Astrocyte (in vitro differentiated cells and primary cell): ENCODE measurements at regions not wholly inside any gene's neighbourhood (a gene's known extent, or its start where the extent isn't known, plus 50 kb on each side); places are given as distances from the start of the nearest gene placed in this dataset.
"Not testable (repeated sequence)": the region's sequence is repeated elsewhere in the genome, so short reads cannot be mapped to it uniquely, and the experiment has no call there.

Experiments
- CTCF ChIP-seq: IDR thresholded peaks from 2 replicates; pipeline ENCODE4 v1.5.1; 2011; ENCODE audit warnings: low read depth, mild to moderate bottlenecking, inconsistent platforms, low read length, moderate library complexity; ENCODE audit not compliant: insufficient read depth
- EZH2 ChIP-seq: IDR thresholded peaks from 2 replicates; pipeline ENCODE4 v1.6.1; 2012; ENCODE audit warnings: mild to moderate bottlenecking, low read length, inconsistent platforms; ENCODE audit not compliant: insufficient read depth

GRCh38 chr2:131802351-131802836, 274.7 kb downstream of the CCDC74A start:
- TF ChIP-seq CTCF, EZH2: not testable (repeated sequence)
